ENCODE measurements at regions not wholly inside any gene's neighbourhood (a gene's known extent, or its start where the extent isn't known, plus 50 kb on each side); places are given as distances from the start of the nearest gene placed in this dataset.
"Not testable (repeated sequence)": the region's sequence is repeated elsewhere in the genome, so short reads cannot be mapped to it uniquely, and the experiment has no call there.

DNA sequence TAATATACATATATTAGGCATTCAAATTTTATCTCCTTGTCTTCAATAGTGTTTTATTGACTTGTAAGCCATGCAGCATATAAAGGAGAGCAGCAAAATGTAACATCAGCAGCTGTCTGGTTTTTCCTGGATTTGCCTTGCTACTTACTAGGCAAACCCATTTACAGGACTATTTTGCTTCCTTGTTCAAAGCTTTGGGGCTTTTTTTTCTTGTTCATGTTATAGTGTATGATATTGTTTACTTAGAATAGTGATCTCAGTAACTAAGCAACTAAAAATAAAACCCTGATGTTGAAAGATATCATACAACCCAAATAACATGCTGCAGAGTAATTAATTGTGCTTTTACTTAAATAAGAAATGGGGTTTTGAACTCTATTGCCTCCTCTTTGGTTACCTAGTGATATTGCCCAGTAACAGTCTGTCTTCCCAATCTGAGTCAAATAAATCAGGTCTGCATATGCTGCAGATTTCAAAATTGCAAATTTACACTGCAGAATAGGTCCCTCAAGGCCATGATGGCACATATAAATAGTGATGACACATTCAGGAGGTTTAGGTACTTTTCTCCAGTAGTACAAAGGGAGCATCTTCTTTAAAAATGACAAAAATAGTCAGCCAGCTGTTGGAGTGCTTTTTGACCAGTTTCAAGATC is 578.1 kb upstream of the NECTIN3 start:
- no peak for DNase-seq

DNA sequence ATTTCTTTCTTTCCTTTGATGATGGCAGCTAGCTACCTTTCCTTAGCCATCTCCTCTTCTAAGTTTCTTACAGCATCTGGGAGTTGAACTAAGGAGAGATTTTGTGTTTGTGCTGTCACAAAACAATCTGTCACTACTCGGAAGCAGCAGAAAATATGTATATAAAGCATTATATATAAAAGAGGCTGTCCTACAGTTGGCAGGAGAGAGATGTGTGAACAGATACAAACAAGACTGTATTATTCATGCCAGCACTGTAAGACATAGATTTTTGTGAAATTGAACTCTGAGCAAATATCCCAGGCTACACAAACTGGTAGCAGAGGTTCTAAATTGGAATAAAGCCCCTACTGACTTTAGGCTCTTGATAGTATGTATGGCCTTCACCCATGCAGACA is 577.5 kb upstream of the NECTIN3 start:
- no peak for DNase-seq

DNA sequence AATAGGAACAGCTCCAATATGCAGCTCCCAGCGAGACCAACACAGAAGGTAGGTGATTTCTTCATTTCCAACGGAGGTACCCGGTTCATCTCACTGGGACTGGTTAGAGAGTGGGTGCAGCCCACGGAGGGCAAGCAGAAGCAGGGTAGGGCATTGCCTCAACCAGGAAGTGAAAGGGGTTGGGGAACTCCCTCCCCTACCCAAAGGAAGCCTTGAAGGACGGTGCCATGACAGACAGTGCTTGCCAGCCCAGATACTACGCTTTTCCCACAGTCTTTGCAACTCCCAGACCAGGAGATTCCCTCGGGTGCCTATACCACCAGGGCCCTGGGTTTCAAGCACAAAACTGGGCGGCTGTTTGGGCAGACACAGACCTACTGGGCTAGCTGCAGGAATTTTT is 576.9 kb upstream of the NECTIN3 start:
- no peak for DNase-seq

DNA sequence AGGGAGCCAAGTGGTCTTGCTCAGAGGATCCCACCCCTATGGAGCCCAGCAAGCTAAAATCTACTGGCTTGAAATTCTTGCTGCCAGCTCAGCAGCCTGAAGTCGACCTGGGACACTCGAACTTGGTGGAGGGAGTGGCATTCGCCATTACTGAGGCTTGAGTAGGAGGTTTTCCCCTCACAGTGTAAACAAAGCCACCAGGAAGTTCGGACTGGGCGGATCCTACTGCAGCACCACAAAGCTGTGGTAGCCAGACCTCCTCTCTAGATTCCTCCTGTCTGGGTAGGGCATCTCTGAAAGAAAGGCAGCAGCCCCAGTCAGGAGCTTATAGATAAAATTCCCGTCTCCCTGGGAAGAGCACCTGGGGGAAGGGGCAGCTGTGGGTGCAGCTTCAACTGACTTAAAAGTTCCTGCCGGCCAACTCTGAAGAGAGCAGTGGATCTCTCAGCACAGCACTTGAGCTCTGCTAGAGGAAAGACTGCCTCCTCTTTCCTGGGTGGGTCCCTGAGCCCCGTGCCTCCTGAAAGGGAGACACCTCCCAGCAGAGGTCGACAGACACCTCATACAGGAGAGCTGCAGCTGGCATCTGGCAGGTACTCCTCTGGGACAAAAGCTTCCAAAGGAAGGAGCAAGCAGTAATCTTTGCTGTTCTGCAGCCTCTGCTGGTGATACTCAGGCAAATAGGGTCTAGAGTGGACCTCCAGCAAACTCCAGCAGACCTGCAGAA is 576.3 kb upstream of the NECTIN3 start:
- no peak for DNase-seq

DNA sequence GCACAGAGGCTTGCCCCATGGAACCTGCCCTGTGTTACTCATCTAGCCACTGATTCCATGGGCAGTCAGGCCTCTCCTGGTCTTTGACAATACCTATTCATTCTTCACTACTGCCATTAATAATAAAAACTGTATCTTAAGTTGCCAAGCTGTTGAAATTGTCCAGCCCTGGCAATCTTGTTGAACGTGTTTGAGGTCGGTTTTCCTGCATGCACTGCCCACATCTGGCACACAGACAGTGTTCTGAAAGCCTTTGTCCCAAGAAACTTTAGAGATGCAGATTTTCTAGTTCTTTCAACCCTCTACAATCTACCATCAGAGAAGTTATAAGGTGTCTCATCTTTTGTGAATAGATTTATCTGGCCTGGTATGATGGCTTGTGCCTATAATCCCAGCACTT is 567.2 kb upstream of the NECTIN3 start:
- DNase-seq: no peak

DNA sequence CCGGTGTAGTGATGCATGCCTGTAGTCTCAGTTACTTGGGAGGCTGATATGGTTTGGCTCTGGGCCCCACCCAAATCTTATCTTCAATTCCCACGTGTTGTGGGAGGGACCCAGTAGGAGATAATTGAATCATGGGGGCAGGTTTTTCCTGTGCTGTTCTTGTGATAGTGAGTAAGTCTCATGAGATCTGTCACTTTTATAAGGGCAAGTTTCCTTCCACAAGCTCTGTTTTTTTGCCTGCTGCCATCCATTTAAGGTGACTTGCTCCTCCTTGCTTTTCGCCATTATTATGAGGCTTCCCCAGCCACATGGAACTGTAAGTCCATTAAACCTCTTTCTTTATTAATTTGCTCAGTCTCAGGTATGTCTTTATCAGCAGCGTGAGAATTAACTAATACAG is 566.7 kb upstream of the NECTIN3 start:
- no peak for DNase-seq

DNA sequence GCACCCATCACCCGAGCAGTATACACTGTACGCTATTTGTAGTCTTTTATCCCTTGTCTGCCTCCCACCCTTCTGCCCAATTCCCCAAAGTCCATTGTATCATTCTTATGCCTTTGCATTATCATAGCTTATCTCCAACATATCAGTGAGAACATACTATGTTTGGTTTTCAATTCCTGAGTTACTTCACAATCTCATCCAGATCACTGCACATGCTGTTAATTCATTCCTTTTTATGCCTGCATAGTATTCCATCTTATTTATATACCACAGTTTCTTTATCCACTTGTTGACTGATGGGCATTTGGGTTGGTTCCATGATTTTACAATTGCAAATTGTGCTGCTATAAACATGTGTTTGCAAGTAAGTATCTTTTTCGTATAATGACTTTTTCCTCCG is 564.7 kb upstream of the NECTIN3 start:
- DNase-seq: no peak

DNA sequence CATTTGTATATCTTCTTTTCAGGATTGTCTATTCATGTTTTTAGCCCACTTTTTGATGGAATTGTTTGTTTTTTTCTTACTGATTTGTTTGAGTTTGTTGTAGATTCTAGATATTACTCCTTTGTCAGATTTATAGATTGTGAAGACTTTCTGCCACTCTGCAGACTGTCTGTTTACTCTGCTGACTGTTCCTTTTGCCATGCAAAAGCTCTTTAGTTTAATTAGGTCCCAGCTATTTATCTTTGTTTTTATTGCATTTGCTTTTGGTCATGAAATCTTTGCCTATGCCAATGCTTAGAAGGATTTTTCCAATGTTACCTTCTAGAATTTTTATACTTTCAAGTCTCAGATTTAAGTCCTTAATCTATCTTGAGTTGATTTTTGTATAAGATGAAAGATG is 564.0 kb upstream of the NECTIN3 start:
- DNase-seq: not testable (repeated sequence)

DNA sequence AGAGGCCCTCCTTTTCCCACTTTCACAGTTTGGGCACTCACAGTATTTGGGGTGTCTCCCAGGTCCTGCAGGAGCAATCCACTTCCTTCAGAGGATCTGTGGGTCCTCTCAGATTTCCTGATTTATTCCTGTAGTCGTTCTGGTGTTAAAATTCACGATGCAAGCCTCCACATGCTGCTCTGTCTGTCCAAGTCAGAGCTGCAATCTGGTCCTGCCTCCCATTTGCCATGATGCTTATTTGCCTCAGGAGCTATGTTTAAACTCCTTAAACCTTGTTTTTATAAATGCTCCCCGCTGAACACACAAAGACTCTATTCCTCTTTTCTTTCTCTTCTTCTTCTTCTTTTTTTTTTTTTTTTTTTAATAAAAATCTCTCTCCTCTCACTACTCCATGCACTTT is 558.7 kb upstream of the NECTIN3 start:
- no peak for DNase-seq

DNA sequence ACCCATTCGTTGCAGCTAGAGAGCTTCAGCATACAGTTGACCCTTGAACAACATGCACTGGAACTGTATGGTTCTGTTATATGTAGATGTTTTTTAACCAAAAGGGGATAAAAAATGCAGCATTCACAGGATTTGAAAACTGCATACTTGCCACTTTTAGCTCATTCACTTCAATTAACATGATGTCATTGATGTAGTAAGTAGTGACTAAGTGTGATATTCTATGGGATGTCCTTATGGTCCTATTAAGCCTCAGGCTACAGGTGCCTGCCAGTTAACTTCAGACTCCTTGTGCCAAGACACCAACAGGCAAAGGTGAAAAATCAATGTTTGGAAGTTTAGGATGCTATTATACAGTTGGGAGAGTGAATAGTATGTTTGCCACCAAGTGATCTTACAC is 553.6 kb upstream of the NECTIN3 start:
- DNase-seq: no peak

DNA sequence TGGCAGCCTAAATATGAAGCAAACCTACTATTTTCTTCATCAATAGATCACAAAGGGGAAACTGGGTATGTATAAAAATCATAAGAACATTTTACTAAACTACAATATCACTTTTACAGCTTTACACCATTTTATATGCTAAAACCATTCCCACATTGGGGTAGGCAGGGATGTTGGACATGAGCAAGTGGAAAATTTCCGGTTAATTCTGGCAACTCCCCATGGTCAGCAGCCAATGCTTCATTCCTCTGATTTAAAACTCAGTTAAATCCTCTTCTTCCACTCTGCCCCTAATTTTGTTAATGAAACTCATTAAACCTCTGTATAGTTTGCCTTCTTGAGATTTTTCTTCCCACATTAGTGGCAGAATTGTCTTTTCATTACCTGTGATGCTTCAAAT is 552.5 kb upstream of the NECTIN3 start:
- no peak for DNase-seq

DNA sequence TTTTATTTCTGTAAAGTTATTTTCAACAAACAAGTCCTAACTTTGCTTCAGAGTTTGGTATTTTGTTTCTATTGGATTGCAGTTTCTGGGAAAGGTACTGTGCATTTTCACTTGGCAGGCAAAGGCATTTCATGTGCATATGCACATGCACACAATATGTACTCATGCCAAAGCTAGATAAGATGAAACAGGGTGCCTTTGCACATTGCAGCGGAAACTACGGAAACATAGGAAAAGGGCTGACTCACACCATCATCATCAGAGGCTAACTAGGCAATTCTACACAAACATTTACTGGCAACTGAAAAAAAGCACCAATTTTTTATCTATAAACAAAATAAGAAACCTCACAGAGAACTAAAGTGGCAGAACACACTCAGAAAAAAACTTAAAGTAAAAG is 550.6 kb upstream of the NECTIN3 start:
- no peak for DNase-seq

DNA sequence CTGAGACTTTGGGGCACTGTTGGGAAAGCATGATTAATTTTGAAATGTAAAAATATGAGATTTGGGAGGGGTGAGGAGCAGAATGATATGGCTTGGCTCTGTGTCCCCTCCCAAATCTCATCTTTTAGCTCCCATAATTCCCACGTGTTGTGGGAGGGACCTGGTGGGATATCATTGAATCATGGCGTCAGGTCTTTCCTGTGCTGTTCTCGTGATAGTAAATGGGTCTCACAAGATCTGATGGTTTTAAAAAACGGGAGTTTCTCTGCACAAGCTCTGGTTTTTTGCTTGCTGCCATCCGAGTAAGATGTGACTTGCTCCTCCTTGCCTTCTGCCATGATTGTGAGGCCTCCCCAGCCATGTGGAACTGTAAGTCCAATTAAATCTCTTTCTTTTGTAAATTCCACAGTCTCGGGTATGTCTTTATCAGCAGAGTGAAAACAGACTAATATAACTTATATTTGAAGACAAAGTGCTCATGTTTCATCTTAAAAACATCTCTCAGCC is 546.0 kb upstream of the NECTIN3 start:
- DNase-seq: not testable (repeated sequence)

DNA sequence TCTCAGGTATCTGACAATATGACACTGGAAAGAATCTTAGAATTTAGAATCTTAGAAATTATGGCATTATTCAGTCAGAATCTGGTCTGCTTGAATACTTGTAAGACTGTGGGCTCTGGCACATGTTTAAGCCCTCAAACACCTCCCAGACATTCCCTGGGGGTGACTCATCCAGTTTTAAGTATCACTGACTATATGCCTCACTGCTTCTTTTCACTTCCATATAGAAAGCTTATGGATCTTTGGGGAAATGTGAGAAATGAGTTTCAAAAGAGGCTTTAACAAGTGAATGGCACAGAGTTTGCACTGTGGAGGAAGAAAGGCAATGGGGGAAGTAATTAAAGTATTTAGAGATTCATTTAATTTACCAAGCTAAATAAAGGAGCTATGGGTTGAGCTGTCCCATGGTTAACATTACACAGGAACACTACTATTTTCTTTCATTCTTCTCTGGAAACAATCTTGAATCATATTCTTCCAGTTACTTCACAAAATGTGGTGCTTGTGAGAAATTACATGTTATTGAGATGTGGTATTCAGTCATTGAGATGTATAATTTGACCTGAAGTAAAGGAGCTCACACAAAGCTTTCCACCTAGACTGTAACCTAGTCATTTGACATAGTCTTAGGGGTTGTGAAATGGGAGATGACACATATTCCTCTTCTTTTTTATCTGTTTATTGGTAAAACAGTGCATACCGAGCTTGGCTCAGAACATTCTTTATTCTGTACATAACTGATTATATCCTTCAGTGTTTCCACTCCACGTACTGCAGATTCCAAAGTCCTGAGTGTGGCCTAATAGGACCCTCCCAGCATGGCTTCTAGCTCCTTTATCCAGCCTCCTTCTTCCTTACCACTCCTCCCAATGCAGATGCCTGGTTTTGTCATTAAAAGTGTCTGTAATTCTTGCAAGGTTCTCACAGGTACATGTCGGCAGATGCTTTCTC is 544.6 kb upstream of the NECTIN3 start:
- no peak for DNase-seq

DNA sequence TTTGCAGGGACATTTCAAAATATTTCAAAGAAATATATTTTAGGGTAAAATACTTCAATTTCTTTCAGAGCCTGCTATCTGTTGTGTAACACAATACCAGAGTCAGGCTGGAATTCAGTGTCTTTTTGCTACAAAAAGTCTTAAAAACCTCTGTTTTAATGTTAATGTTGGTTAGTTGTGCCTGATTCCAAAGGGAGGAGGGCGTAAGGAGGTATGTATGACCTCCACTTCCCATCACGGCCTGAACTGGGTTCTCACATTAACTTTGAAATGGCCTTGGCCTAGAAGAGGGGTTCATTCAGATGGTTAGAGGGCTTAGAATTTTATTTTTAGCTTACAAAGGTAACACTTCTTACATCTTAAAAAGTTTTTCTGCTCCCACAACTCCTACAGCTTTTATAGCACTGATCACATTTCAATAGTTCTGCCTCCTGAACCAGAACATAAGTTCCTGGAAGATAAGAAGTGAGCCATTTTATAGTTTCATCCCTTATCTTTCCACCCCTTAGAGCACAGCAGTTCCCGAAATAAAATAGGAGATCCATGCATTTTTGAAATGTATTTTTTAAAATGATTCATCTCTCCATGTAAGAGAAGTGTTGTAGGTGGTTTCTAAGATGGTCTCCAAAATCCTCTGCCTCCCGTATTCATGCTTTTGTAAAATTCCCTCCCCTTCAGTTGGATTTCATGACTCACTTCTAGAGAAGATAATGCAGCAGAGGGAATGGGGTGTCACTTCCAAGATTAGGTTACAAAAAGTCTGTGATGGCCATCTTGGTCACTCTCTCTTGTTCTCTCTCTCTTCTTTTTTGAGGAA is 543.1 kb upstream of the NECTIN3 start:
- no peak for DNase-seq

DNA sequence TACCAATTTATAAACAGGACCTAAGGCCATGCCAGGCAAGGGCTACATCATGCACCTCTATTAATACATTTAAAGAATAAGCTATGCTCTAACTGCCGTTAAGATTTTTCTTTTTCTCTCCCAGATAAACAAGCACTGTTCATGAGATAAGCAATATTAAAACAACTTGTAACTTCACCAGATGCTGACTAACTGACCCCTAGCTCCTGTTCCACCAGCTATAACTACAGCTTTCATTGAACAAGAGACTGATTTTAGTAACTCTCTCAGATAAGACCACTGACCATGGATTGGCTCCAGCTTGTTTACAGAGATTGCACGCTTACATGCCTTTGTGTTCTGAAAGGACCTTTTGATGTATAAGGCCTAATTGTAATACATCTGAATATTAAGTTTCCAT is 540.7 kb upstream of the NECTIN3 start:
- DNase-seq: no peak

DNA sequence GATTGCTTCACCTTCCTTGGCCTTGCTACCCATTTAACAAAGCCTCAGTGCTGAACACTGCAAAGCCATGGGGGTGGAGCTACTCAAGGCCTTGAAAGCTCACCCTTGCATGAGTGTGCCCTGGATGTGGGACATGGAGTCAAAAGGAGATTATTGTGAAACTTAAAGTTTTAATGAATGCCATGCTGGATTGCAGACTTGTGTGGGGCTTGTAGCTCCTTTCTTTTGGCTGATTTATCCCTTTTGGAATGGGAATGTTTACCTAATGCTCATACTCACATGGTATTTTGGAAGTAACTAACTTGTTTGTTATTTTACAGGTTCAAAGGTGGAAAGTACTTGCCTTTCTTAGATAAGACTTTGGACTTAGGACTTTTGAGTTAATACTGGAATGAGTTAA is 538.5 kb upstream of the NECTIN3 start:
- DNase-seq: no peak

DNA sequence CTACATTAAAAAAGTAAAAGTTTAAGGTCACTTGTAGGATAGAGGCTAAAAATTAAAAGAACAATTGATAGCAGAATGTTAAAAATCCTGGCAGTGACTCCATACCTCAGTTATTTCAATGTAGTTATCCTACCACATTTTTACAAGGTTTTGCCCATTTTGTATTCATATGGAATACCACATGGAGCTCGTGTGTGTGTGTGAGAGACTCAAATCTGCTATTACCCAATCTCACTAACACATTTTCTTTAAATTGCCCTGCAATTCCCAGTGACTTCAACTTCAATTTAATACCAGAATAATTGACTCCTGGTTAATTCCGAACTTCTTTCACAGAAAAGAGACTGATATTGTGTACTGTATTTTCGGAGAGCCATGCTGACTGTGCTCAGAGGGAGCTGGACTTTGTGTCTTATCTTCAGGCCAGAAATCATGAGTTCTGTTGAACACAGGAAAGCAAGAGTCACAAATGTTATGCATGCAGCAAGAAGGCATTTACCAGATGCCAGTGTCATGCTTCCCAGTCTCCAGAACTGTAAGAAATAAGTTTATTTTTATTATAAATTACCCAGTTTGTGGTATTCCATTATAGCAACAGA is 529.0 kb upstream of the NECTIN3 start:
- DNase-seq: no peak

DNA sequence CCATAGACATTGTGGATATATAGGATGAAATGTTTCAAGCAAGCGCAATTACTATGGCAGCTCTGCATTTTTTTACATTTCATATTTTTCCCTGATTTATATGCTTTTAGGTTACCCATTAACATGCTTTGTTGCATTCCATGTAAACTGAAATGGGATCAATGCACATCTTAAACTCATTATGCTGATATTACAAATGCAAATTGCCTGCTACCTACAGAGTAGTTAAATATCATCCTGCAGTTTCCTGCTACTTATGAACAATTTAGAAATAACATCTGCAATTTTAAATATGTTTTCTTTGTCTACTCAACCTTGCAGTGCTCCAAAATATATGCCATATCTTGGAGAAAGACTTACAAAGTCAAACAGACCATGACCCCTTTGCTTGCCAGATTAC is 526.9 kb upstream of the NECTIN3 start:
- DNase-seq: no peak

DNA sequence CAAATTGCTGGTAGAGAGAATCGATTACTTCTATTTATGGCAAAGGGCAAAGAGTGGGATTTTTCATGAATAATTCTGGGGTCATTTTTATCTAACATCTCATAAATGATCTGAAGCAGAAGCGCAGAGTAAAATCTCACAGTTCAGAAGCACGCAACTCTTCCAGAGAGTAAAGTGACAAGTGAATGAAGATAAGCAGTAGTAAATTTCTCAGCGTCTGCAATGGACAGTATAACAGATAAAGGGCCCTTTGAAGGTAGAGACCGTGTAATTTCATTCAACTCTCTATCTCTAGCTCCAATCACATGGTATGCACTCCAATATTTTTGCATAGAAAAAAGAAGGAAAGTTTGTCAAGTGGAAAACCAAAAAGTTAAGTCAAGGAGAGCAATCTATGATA is 521.1 kb upstream of the NECTIN3 start:
- no peak for DNase-seq

DNA sequence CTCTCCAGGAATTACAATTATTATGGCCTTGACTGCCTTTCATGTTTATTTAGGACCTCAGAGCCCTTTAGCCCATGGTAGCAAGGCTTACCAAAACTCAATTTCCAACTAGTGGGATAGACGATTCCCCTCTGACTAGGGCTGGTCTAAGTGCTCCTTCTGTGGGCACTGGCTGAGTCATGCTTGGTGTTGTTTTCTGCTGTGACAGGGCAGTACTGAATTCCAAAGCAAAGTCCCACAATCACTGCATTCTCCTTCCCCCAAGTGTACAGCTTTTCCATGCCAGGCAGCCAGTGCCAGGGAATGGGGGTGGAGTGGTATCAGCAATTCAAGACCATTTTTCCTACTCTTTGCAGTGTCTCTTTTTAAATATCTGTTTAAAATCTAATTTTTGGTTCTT is 509.0 kb upstream of the NECTIN3 start:
- DNase-seq: no peak

DNA sequence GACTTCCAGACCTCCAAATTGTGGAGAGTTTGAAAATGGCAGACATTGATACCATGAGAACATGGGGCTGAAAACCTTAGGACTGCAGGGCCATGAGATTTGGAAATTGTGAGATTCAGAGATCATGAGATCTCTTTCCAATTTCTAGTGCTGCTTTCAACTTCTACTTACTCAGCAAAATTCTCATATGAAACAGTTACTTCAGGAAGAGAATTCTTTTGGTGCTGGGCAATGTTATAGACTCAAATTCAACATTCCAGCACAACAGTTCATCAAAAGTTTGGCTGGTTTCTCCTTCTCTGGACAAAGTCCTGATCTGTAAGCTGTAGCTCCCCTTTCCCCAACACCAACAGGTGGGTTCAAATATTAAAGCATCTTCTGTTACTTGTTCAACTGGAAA is 506.9 kb upstream of the NECTIN3 start:
- DNase-seq: no peak
